ENCODE measurements at regions not wholly inside any gene's neighbourhood (a gene's known extent, or its start where the extent isn't known, plus 50 kb on each side); places are given as distances from the start of the nearest gene placed in this dataset.
A peak's percentile ranks its signal among the peaks of the same experiment; 100 is the strongest.
"Not testable (repeated sequence)": the region's sequence is repeated elsewhere in the genome, so short reads cannot be mapped to it uniquely, and the experiment has no call there.

GRCh38 chrX:96566878-96567277 lies 117.8 kb upstream of the DIAPH2 start:
- no peak for DNase-seq (ENCODE audit: low read depth in 1 of 2, low spot score in 1 of 2)
- TF ChIP-seq JUND (IDR thresholded peaks at IDR 0.05; ENCODE audit: low read depth) = no peak
- in situ Hi-C loops (cut with HindIII; ENCODE audit: low pct_unique_long_range_greater_than_20kb, low sequenced_read_pairs) = no loop called here

- TF ChIP-seq JUND (IDR thresholded peaks at IDR 0.05; ENCODE audit: low read depth) = no peak
- in situ Hi-C loops (cut with HindIII; ENCODE audit: low pct_unique_long_range_greater_than_20kb, low sequenced_read_pairs) = no loop called here
- DNase-seq (ENCODE audit: low read depth in 1 of 2, low spot score in 1 of 2) = no peak
Measured at GRCh38 chrX:96568071-96568470, 116.6 kb upstream of the DIAPH2 start.

GRCh38 chrX:96569034-96569433 lies 115.6 kb upstream of the DIAPH2 start:
- in situ Hi-C loops (cut with HindIII; ENCODE audit: low pct_unique_long_range_greater_than_20kb, low sequenced_read_pairs) = no loop called here
- DNase-seq (ENCODE audit: low read depth in 1 of 2, low spot score in 1 of 2) = no peak
- TF ChIP-seq JUND (IDR thresholded peaks at IDR 0.05; ENCODE audit: low read depth) = no peak

- TF ChIP-seq JUND (IDR thresholded peaks at IDR 0.05; ENCODE audit: low read depth) = no peak
- in situ Hi-C loops (cut with HindIII; ENCODE audit: low pct_unique_long_range_greater_than_20kb, low sequenced_read_pairs) = no loop called here
- DNase-seq (ENCODE audit: low read depth in 1 of 2, low spot score in 1 of 2) = peak in 1 of 2 experiments; percentile 0
Measured at GRCh38 chrX:96575011-96575410, 109.6 kb upstream of the DIAPH2 start.

DNA sequence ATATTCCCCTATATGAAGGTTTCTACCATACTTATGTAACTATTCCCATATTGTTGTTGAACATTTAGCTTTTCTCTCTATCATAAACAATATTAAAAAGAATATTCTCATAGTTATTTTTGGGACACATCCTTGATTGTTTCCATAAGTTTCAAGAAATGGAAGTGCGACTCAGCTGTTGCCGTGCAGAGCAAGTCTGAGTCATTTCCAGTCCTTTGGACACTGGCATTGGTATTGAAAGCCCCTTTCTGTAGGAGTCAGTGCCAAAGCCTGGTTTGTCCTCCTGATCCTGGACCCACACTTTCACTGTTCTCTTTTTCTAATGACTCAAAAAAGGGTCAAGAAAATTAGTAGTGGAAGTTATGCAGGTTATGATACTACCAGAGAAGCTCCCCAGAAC lies 108.3 kb upstream of the DIAPH2 start:
- TF ChIP-seq JUND (IDR thresholded peaks at IDR 0.05; ENCODE audit: low read depth) = no peak
- DNase-seq (ENCODE audit: low read depth in 1 of 2, low spot score in 1 of 2) = no peak
- in situ Hi-C loops (cut with HindIII; ENCODE audit: low pct_unique_long_range_greater_than_20kb, low sequenced_read_pairs) = no loop called here

DNA sequence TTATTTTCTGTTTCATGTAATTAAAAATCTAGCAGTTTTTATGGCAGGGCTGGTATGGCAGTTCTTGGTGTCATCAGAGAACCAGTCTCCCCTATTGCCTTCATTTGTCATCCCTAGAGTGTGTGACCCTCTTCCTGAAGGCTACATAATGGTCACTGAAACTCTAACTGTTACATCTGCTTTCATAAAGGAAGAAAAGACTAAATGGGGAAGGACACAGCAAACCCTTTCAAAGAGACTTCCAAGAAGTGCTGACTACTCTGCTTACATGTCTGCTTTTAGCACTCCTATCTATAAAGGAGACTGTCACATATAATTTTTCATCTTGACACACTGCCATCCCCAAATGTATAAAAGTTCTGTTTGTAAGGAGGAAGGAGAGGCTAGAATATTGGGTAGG lies 105.9 kb upstream of the DIAPH2 start:
- no peak for DNase-seq (ENCODE audit: low read depth in 1 of 2, low spot score in 1 of 2)
- TF ChIP-seq JUND (IDR thresholded peaks at IDR 0.05; ENCODE audit: low read depth) = no peak
- in situ Hi-C loops (cut with HindIII; ENCODE audit: low pct_unique_long_range_greater_than_20kb, low sequenced_read_pairs) = no loop called here

GRCh38 chrX:96579252-96579651 lies 105.4 kb upstream of the DIAPH2 start:
- DNase-seq (ENCODE audit: low read depth in 1 of 2, low spot score in 1 of 2) = no peak
- no peak for TF ChIP-seq JUND (IDR thresholded peaks at IDR 0.05; ENCODE audit: low read depth)
- in situ Hi-C loops (cut with HindIII; ENCODE audit: low pct_unique_long_range_greater_than_20kb, low sequenced_read_pairs) = no loop called here

GRCh38 chrX:96590403-96590802 lies 94.2 kb upstream of the DIAPH2 start:
- TF ChIP-seq JUND (IDR thresholded peaks at IDR 0.05; ENCODE audit: low read depth) = no peak
- DNase-seq (ENCODE audit: low read depth in 1 of 2, low spot score in 1 of 2) = no peak
- in situ Hi-C loops (cut with HindIII; ENCODE audit: low pct_unique_long_range_greater_than_20kb, low sequenced_read_pairs) = no loop called here

GRCh38 chrX:96591421-96591820 lies 93.2 kb upstream of the DIAPH2 start:
- in situ Hi-C loops (cut with HindIII; ENCODE audit: low pct_unique_long_range_greater_than_20kb, low sequenced_read_pairs) = no loop called here
- no peak for TF ChIP-seq JUND (IDR thresholded peaks at IDR 0.05; ENCODE audit: low read depth)
- DNase-seq (ENCODE audit: low read depth in 1 of 2, low spot score in 1 of 2) = no peak

GRCh38 chrX:96597847-96598246 lies 86.8 kb upstream of the DIAPH2 start:
- DNase-seq (ENCODE audit: low read depth in 1 of 2, low spot score in 1 of 2); in situ Hi-C loops (cut with HindIII; ENCODE audit: low pct_unique_long_range_greater_than_20kb, low sequenced_read_pairs): not testable (repeated sequence)

DNA sequence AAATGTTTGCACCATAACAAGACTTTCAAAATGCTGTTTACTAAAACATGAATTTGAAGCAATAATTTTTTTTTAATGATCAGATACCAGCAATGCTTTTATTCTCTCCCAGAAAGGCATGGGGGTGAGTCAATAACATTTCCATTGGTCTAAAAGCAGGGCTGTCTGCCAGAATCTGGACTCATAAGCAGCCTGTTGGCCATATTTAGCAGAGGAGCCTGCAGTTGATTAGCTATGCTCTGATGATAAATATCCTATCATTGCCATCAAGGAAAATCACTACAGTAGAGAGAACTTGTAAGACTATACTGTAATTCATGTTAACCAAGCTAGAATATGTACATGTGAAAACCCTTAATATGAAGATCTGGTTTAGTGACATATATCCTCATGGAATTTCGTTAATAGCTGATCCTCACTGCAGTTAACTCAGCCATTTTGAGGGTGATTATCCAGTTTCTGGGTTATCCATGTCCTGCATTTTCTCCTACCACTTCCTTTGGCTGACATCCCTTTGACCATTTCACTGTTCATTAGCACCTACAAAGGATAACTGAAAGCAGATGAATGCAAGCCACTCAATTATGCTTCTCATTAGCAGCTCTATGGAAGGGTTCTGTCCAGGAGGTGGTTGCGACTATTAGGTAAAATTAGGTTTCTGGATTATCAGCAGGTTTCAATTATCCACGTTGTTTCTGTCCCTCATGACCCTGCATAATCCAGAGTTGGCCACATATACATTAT lies 72.9 kb upstream of the DIAPH2 start:
- in situ Hi-C loops (cut with HindIII; ENCODE audit: low pct_unique_long_range_greater_than_20kb, low sequenced_read_pairs) = no loop called here
- no peak for TF ChIP-seq JUND (IDR thresholded peaks at IDR 0.05; ENCODE audit: low read depth)
- no peak for DNase-seq (ENCODE audit: low read depth in 1 of 2, low spot score in 1 of 2)

GRCh38 chrX:96615448-96615847 lies 69.2 kb upstream of the DIAPH2 start:
- TF ChIP-seq JUND (IDR thresholded peaks at IDR 0.05; ENCODE audit: low read depth) = no peak
- DNase-seq (ENCODE audit: low read depth in 1 of 2, low spot score in 1 of 2) = no peak
- in situ Hi-C loops (cut with HindIII; ENCODE audit: low pct_unique_long_range_greater_than_20kb, low sequenced_read_pairs) = no loop called here

DNA sequence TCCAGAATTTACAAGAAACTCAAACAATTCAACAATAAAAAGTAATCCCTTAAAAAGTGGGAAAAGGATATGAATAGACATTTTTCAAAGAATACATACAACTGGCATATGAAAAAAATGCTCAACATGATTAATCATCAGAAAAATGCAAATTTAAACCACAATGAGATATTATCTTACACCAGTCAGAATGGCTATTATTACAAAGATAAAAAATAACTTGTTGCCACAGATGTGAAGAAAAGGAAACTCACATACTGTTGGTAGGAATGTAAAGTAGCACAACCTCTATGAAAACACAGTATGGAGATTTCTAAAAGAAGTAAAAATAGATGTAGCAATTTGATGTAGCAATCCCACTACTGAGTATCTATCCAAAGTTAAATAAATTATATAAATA lies 65.1 kb upstream of the DIAPH2 start:
- in situ Hi-C loops (cut with HindIII; ENCODE audit: low pct_unique_long_range_greater_than_20kb, low sequenced_read_pairs) = no loop called here
- DNase-seq (ENCODE audit: low read depth in 1 of 2, low spot score in 1 of 2) = no peak
- TF ChIP-seq JUND (IDR thresholded peaks at IDR 0.05; ENCODE audit: low read depth) = no peak

- in situ Hi-C loops (cut with HindIII; ENCODE audit: low pct_unique_long_range_greater_than_20kb, low sequenced_read_pairs) = no loop called here
- DNase-seq (ENCODE audit: low read depth in 1 of 2, low spot score in 1 of 2) = no peak
- TF ChIP-seq JUND (IDR thresholded peaks at IDR 0.05; ENCODE audit: low read depth) = no peak
Measured at GRCh38 chrX:96621811-96622210, 62.8 kb upstream of the DIAPH2 start.

Measured in T47D (cell line).